Osteocyte (in vitro differentiated cells): ENCODE measurements at regions not wholly inside any gene's neighbourhood (a gene's known extent, or its start where the extent isn't known, plus 50 kb on each side); places are given as distances from the start of the nearest gene placed in this dataset.

Experiments used
- DNase-seq: peaks from one replicate; pipeline ENCODE4 v3.0.0; 2021; ENCODE audit warnings: mixed read lengths; ENCODE audit not compliant: unreplicated experiment; ENCODE audit errors: extremely low spot score
- H3K27ac Mint-ChIP-seq: one replicate; pipeline ENCODE4 v1.8.0; 2021; ENCODE audit warnings: mild to moderate bottlenecking, mixed read lengths; ENCODE audit not compliant: unreplicated experiment
- H3K27me3 Mint-ChIP-seq: one replicate; pipeline ENCODE4 v1.8.0; 2021; ENCODE audit warnings: mixed read lengths; ENCODE audit not compliant: unreplicated experiment
- H3K36me3 Mint-ChIP-seq: one replicate; pipeline ENCODE4 v1.8.0; 2021; ENCODE audit warnings: mixed read lengths; ENCODE audit not compliant: unreplicated experiment
- H3K4me1 Mint-ChIP-seq: one replicate; pipeline ENCODE4 v1.8.0; 2021; ENCODE audit warnings: mixed read lengths; ENCODE audit not compliant: unreplicated experiment
- H3K4me3 Mint-ChIP-seq: one replicate; pipeline ENCODE4 v1.8.0; 2021; ENCODE audit warnings: mild to moderate bottlenecking, moderate library complexity, mixed read lengths; ENCODE audit not compliant: unreplicated experiment
- H3K9me3 Mint-ChIP-seq: one replicate; pipeline ENCODE4 v1.8.0; 2021; ENCODE audit warnings: mixed read lengths; ENCODE audit not compliant: unreplicated experiment
- CTCF ChIP-seq: fragments of 200-600 bp; sonication (generic); IDR thresholded peaks from 2 replicates; pipeline ENCODE4 v1.5.0; 2021; ENCODE audit warnings: antibody characterized with exemption, mild to moderate bottlenecking, moderate library complexity

GRCh38 chr22:49576241-49577141 lies 251.2 kb downstream of the BRD1 start:
- Mint-ChIP-seq H3K4me1 (no peaks in the 10 kb centered on the region), H3K4me3 (no peak overlapping the region), H3K9me3 (peaks cover 9% of the 10 kb centered on the region), H3K36me3 (no peaks in the 10 kb centered on the region), H3K27ac (no peak overlapping the region), H3K27me3 (no peaks in the 10 kb centered on the region)
- no peak for TF ChIP-seq CTCF
- DNase-seq: peak; percentile 82

- DNase-seq: peak; percentile 83
- no peaks in the 10 kb centered on the region for H3K27me3 Mint-ChIP-seq
- H3K36me3 Mint-ChIP-seq: no peaks in the 10 kb centered on the region
- H3K4me1 Mint-ChIP-seq: no peaks in the 10 kb centered on the region
- TF ChIP-seq CTCF: no peak
- peaks cover 9% of the 10 kb centered on the region for H3K9me3 Mint-ChIP-seq
- H3K4me3 Mint-ChIP-seq: no peak overlapping the region
- H3K27ac Mint-ChIP-seq: no peak overlapping the region
These were observed 252.0 kb downstream of the BRD1 start for GRCh38 chr22:49575703-49576081.

GRCh38 chr22:49574881-49575702 lies 252.6 kb downstream of the BRD1 start:
- peak; percentile 84 for DNase-seq
- no peak overlapping the region for H3K4me3 Mint-ChIP-seq
- no peak overlapping the region for H3K27ac Mint-ChIP-seq
- no peaks in the 10 kb centered on the region for H3K4me1 Mint-ChIP-seq
- TF ChIP-seq CTCF: no peak
- no peaks in the 10 kb centered on the region for H3K27me3 Mint-ChIP-seq
- H3K9me3 Mint-ChIP-seq: peaks cover 9% of the 10 kb centered on the region
- no peaks in the 10 kb centered on the region for H3K36me3 Mint-ChIP-seq

- H3K27me3 Mint-ChIP-seq: no peaks in the 10 kb centered on the region
- H3K9me3 Mint-ChIP-seq: peaks cover 9% of the 10 kb centered on the region
- H3K4me3 Mint-ChIP-seq: no peak overlapping the region
- no peak overlapping the region for H3K27ac Mint-ChIP-seq
- DNase-seq: peak; percentile 76
- TF ChIP-seq CTCF: no peak
- H3K36me3 Mint-ChIP-seq: no peaks in the 10 kb centered on the region
- H3K4me1 Mint-ChIP-seq: no peaks in the 10 kb centered on the region
These were observed 253.3 kb downstream of the BRD1 start for GRCh38 chr22:49574205-49574880.
